Stimulated activated CD4-positive, alpha-beta T cell treated with anti-CD3 and anti-CD28 coated beads, Interleukin-12 subunit alpha, Interleukin-12 subunit beta, amount 100 ng/mL, for 4 hours (primary cell): ENCODE measurements at regions not wholly inside any gene's neighbourhood (a gene's known extent, or its start where the extent isn't known, plus 50 kb on each side); places are given as distances from the start of the nearest gene placed in this dataset.

Experiments used
- DNase-seq: peaks from one replicate; pipeline ENCODE4 v3.0.0-alpha.2; 2020

DNA sequence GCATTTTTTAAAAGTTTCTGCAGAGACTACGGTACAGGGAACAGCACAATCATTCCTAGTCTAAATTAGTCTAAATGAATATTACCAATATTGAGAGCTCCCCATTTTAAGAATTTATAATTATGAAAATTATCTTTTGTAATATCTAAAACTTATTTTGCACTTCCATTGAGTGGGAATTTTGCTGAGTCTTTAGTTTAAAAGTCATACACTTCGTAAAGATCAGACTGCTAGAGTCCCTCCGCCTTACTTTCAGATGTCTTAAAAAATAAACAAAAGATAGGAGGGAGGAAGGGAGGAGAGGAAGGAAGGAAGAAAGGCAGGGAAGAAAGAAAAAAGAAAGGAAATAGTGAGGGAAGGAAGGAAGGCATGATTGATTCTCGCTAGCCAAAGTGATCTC is 278.2 kb upstream of the PRDM1 start:
- no peak for DNase-seq

DNA sequence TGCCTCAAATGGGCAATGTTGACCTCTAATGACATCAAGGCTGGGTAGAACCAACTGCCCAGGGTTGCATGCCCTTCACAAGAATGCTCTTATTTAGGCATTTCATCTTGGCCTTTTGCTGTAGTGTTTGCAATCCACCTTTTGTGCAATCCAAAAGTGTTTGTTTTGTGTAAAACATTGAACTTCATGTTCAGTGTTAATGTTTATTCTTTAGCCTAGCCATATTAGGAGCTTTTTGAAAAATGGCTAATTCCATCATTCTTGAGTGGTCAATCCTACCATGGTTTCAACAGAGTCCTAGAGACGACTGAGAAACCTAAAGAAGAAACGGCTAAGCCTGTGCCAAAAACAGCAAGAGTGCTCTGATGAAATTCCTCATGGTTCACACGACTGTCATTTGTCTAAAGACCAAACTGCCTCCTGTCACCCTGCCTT is 279.6 kb upstream of the PRDM1 start:
- DNase-seq = no peak

DNA sequence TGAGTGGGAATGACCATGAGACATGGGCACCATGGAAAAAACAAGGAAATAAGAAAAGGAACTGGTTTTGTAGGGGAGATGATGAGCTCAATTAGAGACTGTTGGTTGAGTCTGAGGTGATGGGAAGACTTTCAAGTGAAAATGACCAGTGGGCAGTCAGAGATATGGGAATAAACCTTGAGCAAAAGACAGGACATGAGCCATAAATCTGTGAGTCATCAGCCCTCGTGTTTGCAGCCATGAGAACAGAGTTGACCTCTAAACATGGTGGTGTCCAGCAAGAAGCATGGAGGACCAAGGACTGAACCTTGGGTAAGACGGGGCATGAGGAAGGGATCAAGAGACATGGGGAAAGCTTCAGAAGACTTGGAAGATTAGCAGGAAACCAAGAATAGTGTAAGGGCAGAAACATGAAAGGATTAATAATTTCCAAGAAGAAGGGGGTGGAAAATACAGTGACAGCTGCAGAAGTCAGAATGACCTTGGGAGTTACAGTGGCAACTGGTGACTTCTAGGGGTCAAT is 280.6 kb upstream of the PRDM1 start:
- no peak for DNase-seq

DNA sequence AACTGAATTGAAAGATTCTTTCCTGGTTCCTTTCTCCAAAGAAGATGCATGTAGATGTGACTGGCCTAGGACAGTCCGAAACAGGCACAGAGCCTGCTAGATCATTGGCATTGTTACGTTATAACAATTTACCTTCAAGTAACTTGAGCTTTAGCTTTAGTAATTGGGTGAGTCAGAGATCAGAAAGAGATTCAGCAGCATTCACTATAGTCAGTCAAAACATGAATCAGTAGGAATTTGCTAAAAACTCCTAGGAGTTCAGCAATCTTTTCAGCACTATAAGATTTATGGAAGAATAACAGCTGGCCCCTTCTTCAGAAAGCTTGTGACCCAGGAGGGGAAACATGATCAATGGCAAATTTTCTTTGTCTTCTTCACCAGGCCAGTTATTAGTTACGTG is 281.7 kb upstream of the PRDM1 start:
- no peak for DNase-seq

GRCh38 chr6:105804000-105804399 is 282.1 kb upstream of the PRDM1 start:
- no peak for DNase-seq

- DNase-seq = no peak
Measured at GRCh38 chr6:105803442-105803841, 282.7 kb upstream of the PRDM1 start.

- no peak for DNase-seq
Measured at GRCh38 chr6:105802703-105803102, 283.4 kb upstream of the PRDM1 start.

- no peak for DNase-seq
Measured at GRCh38 chr6:105800871-105801270, 285.3 kb upstream of the PRDM1 start.

DNA sequence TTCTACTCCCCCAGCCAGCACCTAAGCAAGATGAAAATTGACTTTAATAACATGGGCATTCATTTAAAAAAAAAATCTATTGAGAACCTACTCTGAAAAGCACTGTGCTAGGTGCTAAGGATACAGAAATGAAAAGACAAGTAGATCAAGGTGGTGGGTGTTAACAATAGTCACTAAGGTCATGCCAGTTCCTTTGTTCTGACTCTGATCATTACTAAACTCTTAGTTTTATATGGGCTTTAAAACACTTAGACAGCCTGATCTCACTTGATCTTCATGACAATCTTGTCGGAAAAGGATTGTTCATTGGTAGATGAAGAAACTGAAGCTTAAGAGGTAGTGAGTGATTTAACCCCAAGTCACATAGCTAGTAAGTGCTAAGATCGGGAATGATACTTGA is 285.7 kb upstream of the PRDM1 start:
- DNase-seq = no peak

DNA sequence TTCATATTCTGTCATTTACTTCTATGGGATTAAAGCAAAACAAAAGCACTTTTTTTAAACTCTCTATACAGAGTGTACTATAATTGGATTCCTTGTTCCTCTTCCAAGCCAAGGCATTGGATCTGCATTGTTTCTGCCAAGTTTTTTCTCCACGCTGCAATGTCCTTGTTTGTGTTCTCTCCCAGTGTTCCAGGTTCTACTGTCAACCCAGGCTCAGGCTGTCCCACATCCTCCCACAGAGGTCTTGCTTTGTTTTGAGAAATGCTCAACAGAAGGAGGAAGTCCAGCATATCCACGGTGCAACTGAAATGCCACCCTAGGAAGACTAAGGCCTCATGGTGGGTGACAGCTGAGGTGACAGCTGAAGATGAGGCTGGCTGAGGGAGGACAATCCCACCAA is 287.1 kb upstream of the PRDM1 start:
- DNase-seq = no peak

- DNase-seq = no peak
Measured at GRCh38 chr6:105797983-105798453, 288.1 kb upstream of the PRDM1 start.

GRCh38 chr6:105797286-105797979 is 288.7 kb upstream of the PRDM1 start:
- DNase-seq = no peak

- no peak for DNase-seq
Measured at GRCh38 chr6:105795913-105796517, 290.1 kb upstream of the PRDM1 start.

GRCh38 chr6:105795366-105795765 is 290.8 kb upstream of the PRDM1 start:
- DNase-seq = no peak

DNA sequence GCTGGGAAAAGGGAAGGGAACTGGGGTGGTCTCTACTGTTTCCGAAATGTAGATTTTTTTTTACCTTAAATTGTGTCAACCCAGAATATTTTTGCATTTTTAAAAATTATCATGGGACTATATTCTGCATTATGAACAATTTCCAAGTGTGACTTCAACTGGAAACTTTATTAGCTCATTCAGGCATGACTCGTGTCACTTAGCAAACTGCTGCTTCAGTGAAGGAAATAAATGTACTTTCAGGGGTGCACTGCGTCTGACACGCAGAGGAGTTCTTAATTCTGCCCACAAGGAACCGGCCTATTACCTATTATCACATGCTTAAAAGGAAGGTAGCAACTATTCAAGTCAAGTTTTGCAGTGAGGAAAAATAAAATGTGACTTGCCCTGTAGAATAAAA is 291.3 kb upstream of the PRDM1 start:
- DNase-seq = no peak

- DNase-seq = no peak
Measured at GRCh38 chr6:105794239-105794638, 291.9 kb upstream of the PRDM1 start.

DNA sequence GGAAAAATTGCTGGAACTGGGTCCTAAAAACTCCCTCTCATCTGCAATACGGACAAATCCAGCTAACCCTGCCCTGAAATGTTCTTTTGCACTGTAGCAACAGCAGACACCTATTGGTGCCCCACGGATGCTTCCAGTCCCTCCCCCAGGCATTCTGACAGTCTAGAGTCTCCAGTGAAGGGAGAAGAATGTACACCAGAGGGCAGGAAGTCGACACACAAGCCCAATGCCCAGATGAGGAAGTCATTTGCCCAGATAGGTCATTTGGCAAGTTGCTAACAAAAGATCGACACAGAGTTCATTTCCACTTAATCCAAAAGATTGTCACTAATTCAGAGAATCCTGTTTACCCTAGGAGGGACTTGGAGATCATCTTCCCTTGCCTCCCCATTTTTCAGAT is 293.0 kb upstream of the PRDM1 start:
- no peak for DNase-seq

DNA sequence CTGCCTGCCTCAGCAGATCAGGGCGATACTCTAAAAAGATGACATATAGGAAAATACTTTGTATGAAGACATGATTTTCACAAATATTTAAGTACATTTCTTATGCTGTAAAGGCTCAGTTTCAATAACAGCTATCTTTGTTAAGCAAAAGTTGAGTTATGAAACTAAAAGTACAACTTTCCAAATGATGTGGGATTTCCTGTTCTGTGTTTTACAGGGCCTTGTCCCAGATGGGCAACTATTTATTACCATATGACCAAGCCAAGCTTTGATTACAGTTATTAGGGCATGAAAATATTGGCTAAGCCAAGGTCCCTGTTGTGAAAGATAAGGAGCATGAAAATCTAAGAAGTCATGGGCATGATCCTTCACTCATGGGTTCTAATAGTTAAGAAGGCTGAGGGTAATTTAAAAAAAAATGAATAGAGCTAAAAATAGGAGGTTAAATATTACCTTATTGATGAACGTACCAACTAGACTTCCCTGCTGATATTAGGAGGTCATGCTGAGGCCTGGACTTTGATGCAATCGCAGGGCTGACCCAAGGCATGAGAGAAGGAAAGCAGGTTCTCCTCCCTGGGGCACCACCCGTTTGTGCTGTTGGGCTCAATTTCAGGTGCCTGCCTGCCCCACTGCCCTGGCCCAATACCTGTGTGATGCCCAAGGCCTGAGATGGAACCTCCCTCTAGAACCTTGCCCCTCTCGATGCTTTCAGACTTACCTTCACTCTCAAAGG is 294.4 kb upstream of the PRDM1 start:
- no peak for DNase-seq

- DNase-seq = no peak
Measured at GRCh38 chr6:105791179-105791578, 295.0 kb upstream of the PRDM1 start.

- no peak for DNase-seq
Measured at GRCh38 chr6:105790635-105791034, 295.5 kb upstream of the PRDM1 start.

- no peak for DNase-seq
Measured at GRCh38 chr6:105789935-105790334, 296.2 kb upstream of the PRDM1 start.

DNA sequence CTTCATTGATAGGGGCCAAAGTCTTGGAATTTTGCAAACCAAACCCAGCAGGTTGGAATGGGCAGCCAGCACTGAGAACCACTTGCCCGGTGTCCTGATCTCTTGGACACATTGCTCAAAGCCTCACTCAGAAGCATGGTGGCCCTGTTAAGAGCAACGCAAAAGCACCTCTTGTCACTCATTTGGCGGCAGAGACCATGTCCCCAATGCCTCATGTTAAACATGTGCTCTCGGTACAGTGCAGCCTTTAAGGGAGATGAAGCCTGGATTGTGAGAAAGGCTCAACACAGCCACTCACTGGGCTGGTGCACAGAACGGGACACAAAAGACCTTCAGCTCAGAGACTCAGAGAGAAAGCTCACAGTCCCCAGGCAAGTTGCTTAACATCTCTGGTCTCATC is 298.4 kb upstream of the PRDM1 start:
- no peak for DNase-seq

DNA sequence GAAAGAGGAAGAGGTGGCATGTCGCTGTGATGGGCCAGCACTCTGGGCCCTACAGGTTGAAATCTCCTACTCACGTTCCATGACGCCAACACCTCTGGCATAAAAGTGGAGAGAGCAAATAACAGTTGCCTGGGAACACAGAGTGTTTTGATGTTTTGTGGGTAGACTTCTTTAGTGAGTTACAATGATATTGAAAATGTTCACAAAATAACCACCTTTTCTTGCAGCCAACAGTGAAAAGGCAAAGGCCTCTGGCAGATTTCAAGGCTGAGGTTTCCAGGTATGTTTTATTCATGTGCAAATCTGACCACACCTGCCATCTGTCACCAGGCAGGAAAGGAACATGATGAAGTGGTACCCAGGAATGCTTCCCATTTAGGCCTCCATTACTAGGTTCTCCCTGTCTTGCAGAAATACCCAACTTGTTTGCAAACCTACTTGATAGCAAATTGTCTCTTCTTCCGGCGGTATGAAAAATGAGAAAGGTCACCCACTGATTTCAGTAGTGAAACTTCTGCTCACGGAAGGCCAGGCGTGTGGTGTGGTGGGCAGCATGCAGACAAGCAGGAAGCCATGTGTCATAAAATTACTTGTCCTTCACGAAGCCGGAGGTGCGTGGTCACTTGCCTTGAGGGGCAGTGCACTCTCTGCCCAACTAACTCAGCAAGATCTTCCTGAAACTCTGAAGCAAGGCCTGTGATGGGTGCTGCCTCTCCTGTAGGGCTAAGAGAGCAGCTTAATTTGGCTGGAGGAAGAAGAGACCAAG is 299.1 kb upstream of the PRDM1 start:
- DNase-seq = no peak
